PC-3 (cell line): ENCODE measurements at regions not wholly inside any gene's neighbourhood (a gene's known extent, or its start where the extent isn't known, plus 50 kb on each side); places are given as distances from the start of the nearest gene placed in this dataset.

Source experiments
- EZH2 ChIP-seq: fragments of 300-600 bp; sonication (generic); IDR thresholded peaks from one replicate; pipeline ENCODE4 v1.6.1; 2017; ENCODE audit warnings: antibody characterized with exemption, mild to moderate bottlenecking, low read length; ENCODE audit not compliant: unreplicated experiment
- EZH2phosphoT487 ChIP-seq: fragments of 300-600 bp; sonication (generic); IDR thresholded peaks from 2 replicates; pipeline ENCODE4 v1.6.1; 2018; ENCODE audit warnings: mild to moderate bottlenecking, antibody characterized with exemption, low read length, borderline replicate concordance
- TF ChIP-seq, protein P1 (sequence below): fragments of 300-600 bp; sonication (generic); conservative IDR thresholded peaks from 2 replicates; pipeline ENCODE4 v1.5.1; 2017; ENCODE audit warnings: antibody characterized with exemption, low read depth, mild to moderate bottlenecking, low read length

GRCh38 chr1:90262791-90263190, 267.9 kb downstream of the ZNF326 start:
- TF ChIP-seq EZH2 (no peak), EZH2phosphoT487 (no peak)
- TF ChIP-seq, protein P1, sequence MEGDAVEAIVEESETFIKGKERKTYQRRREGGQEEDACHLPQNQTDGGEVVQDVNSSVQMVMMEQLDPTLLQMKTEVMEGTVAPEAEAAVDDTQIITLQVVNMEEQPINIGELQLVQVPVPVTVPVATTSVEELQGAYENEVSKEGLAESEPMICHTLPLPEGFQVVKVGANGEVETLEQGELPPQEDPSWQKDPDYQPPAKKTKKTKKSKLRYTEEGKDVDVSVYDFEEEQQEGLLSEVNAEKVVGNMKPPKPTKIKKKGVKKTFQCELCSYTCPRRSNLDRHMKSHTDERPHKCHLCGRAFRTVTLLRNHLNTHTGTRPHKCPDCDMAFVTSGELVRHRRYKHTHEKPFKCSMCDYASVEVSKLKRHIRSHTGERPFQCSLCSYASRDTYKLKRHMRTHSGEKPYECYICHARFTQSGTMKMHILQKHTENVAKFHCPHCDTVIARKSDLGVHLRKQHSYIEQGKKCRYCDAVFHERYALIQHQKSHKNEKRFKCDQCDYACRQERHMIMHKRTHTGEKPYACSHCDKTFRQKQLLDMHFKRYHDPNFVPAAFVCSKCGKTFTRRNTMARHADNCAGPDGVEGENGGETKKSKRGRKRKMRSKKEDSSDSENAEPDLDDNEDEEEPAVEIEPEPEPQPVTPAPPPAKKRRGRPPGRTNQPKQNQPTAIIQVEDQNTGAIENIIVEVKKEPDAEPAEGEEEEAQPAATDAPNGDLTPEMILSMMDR, result no peak
